ENCODE measurements at regions not wholly inside any gene's neighbourhood (a gene's known extent, or its start where the extent isn't known, plus 50 kb on each side); places are given as distances from the start of the nearest gene placed in this dataset.
"Not testable (repeated sequence)": the region's sequence is repeated elsewhere in the genome, so short reads cannot be mapped to it uniquely, and the experiment has no call there.

- DNase-seq (ENCODE audit: low spot score), result no peak
Observed at GRCh38 chr21:28704746-28705145, 287.9 kb downstream of the LTN1 start.

GRCh38 chr21:28703861-28704260 lies 288.8 kb downstream of the LTN1 start:
- no peak for DNase-seq (ENCODE audit: low spot score)

- no peak for DNase-seq (ENCODE audit: low spot score)
Observed at GRCh38 chr21:28699596-28700259, 292.9 kb downstream of the LTN1 start.

GRCh38 chr21:28699186-28699585 lies 293.5 kb downstream of the LTN1 start:
- no peak for DNase-seq (ENCODE audit: low spot score)

- DNase-seq (ENCODE audit: low spot score), result no peak
Observed at GRCh38 chr21:28696844-28697410, 295.8 kb downstream of the LTN1 start.

GRCh38 chr21:28693476-28693875 lies 299.2 kb downstream of the LTN1 start:
- no peak for DNase-seq (ENCODE audit: low spot score)

GRCh38 chr21:28690196-28690595 lies 302.5 kb downstream of the LTN1 start:
- no peak for DNase-seq (ENCODE audit: low spot score)

GRCh38 chr21:28688381-28688780 lies 304.3 kb downstream of the LTN1 start:
- DNase-seq (ENCODE audit: low spot score), result no peak

GRCh38 chr21:28687586-28687985 lies 305.1 kb downstream of the LTN1 start:
- no peak for DNase-seq (ENCODE audit: low spot score)

GRCh38 chr21:28683982-28684752 lies 308.5 kb downstream of the LTN1 start:
- no peak for DNase-seq (ENCODE audit: low spot score)

- DNase-seq (ENCODE audit: low spot score), result not testable (repeated sequence)
Observed at GRCh38 chr21:28682884-28683283, 309.8 kb downstream of the LTN1 start.

GRCh38 chr21:28677096-28677495 lies 315.6 kb downstream of the LTN1 start:
- DNase-seq (ENCODE audit: low spot score), result not testable (repeated sequence)

- no peak for DNase-seq (ENCODE audit: low spot score)
Observed at GRCh38 chr21:28675331-28676041, 317.2 kb downstream of the LTN1 start.

GRCh38 chr21:28674763-28675162 lies 317.9 kb downstream of the LTN1 start:
- no peak for DNase-seq (ENCODE audit: low spot score)

- no peak for DNase-seq (ENCODE audit: low spot score)
Observed at GRCh38 chr21:28671549-28672195, 321.0 kb downstream of the LTN1 start.

GRCh38 chr21:28669971-28670653 lies 322.6 kb downstream of the LTN1 start:
- no peak for DNase-seq (ENCODE audit: low spot score)

GRCh38 chr21:28669321-28669720 lies 323.4 kb downstream of the LTN1 start:
- DNase-seq (ENCODE audit: low spot score), result no peak

GRCh38 chr21:28663754-28664153 lies 328.9 kb downstream of the LTN1 start:
- DNase-seq (ENCODE audit: low spot score), result no peak

- no peak for DNase-seq (ENCODE audit: low spot score)
Observed at GRCh38 chr21:28663111-28663693, 329.5 kb downstream of the LTN1 start.

- no peak for DNase-seq (ENCODE audit: low spot score)
Observed at GRCh38 chr21:28657566-28657965, 335.1 kb downstream of the LTN1 start.

- DNase-seq (ENCODE audit: low spot score), result no peak
Observed at GRCh38 chr21:28655471-28655870, 337.2 kb downstream of the LTN1 start.

Data from ecto neural progenitor cell (in vitro differentiated cells).